Mucosa of descending colon (tissue), 3 donors: ENCODE measurements at regions not wholly inside any gene's neighbourhood (a gene's known extent, or its start where the extent isn't known, plus 50 kb on each side); places are given as distances from the start of the nearest gene placed in this dataset.

Experiments used
- ATAC-seq: fragments of 200-7000 bp; cut with Tn5 transposase; one replicate; pipeline ENCODE4 v1.9.1; 2020; ENCODE audit warnings: mild to moderate bottlenecking, moderate library complexity
- DNase-seq, 3 donors: peaks; one replicate each; pipeline ENCODE4 v3.0.0-alpha.2; 2020
- H3K36me3 ChIP-seq: fragments of 200-600 bp; one replicate; pipeline ENCODE4 v1.8.0; 2021; ENCODE audit warnings: low read depth, mild to moderate bottlenecking
- H3K4me1 ChIP-seq: fragments of 200-600 bp; one replicate; pipeline ENCODE4 v1.8.0; 2021; ENCODE audit warnings: low read depth, mild to moderate bottlenecking
- H3K4me3 ChIP-seq: fragments of 200-600 bp; one replicate; pipeline ENCODE4 v1.8.0; 2021; ENCODE audit warnings: mild to moderate bottlenecking
- H3K9me3 ChIP-seq: fragments of 200-600 bp; one replicate; pipeline ENCODE4 v1.8.0; 2021; ENCODE audit warnings: mild to moderate bottlenecking
- CTCF ChIP-seq: fragments of 200-600 bp; IDR thresholded peaks from one replicate; pipeline ENCODE4 v1.8.0; 2022; ENCODE audit warnings: antibody characterized with exemption, mild to moderate bottlenecking
- intact Hi-C, 2 donors: fragments of 100-400 bp; cut with DNase I in 1 of 2; cut with micrococcal nuclease in 1 of 2; formaldehyde crosslinking; loops; one replicate each; pipeline versions ENCODE4 v1.11.0 to v1.11.1; 2022; cut with DNase I, micrococcal nuclease
- donor health status: DM: no; HTN: no; CAD: no; lungs with moderate emphysema.
- donor health status: DM: no; HTN: no; CAD: no.
- donor health status: DM: no; HTN: yes; CAD: no.

- intact Hi-C loops = no loop called here
- Histone ChIP-seq H3K36me3 (no peaks in the 10 kb centered on the region), H3K9me3 (no peaks in the 10 kb centered on the region), H3K4me3 (no peak overlapping the region), H3K4me1 (no peaks in the 10 kb centered on the region)
- DNase-seq (no peak), ATAC-seq (no peak)
- TF ChIP-seq CTCF = no peak
Observed at GRCh38 chr9:85416715-85417114, 325.0 kb downstream of the AGTPBP1 start.

- TF ChIP-seq CTCF = no peak
- intact Hi-C loops = no loop called here
- ATAC-seq = no peak
- H3K4me1 ChIP-seq = no peaks in the 10 kb centered on the region
- H3K9me3 ChIP-seq = no peaks in the 10 kb centered on the region
- no peak overlapping the region for H3K4me3 ChIP-seq
- no peak for DNase-seq
- H3K36me3 ChIP-seq = no peaks in the 10 kb centered on the region
Observed at GRCh38 chr9:85414390-85414789, 327.4 kb downstream of the AGTPBP1 start.

GRCh38 chr9:85408494-85408893 lies 333.3 kb downstream of the AGTPBP1 start:
- H3K4me1 ChIP-seq = no peaks in the 10 kb centered on the region
- intact Hi-C loops = no loop called here
- DNase-seq = no peak
- H3K9me3 ChIP-seq = no peaks in the 10 kb centered on the region
- no peak for ATAC-seq
- H3K4me3 ChIP-seq = no peak overlapping the region
- TF ChIP-seq CTCF = no peak
- no peaks in the 10 kb centered on the region for H3K36me3 ChIP-seq

- H3K4me3 ChIP-seq = no peak overlapping the region
- DNase-seq (no peak), ATAC-seq (no peak)
- no peaks in the 10 kb centered on the region for H3K36me3 ChIP-seq
- TF ChIP-seq CTCF = no peak
- no peaks in the 10 kb centered on the region for H3K9me3 ChIP-seq
- intact Hi-C loops = no loop called here
- no peaks in the 10 kb centered on the region for H3K4me1 ChIP-seq
Observed at GRCh38 chr9:85405566-85405950, 336.2 kb downstream of the AGTPBP1 start.

GRCh38 chr9:85404911-85405565 lies 336.7 kb downstream of the AGTPBP1 start:
- no peak overlapping the region for H3K4me3 ChIP-seq
- H3K4me1 ChIP-seq = no peaks in the 10 kb centered on the region
- TF ChIP-seq CTCF = no peak
- H3K9me3 ChIP-seq = no peaks in the 10 kb centered on the region
- DNase-seq (no peak), ATAC-seq (no peak)
- intact Hi-C loops = no loop called here
- H3K36me3 ChIP-seq = no peaks in the 10 kb centered on the region

GRCh38 chr9:85402551-85402950 lies 339.2 kb downstream of the AGTPBP1 start:
- Histone ChIP-seq H3K4me1 (no peaks in the 10 kb centered on the region), H3K9me3 (no peaks in the 10 kb centered on the region), H3K4me3 (no peak overlapping the region), H3K36me3 (no peaks in the 10 kb centered on the region)
- TF ChIP-seq CTCF = no peak
- intact Hi-C loops = no loop called here
- ATAC-seq = no peak
- no peak for DNase-seq
